Ishikawa (cell line): ENCODE measurements at regions not wholly inside any gene's neighbourhood (a gene's known extent, or its start where the extent isn't known, plus 50 kb on each side); places are given as distances from the start of the nearest gene placed in this dataset.

ENCODE experiments used
- FOXM1 ChIP-seq: IDR thresholded peaks from 2 replicates; pipeline ENCODE4 v1.6.1; 2012; ENCODE audit warnings: low read depth, borderline replicate concordance
- TF ChIP-seq, protein P1 (sequence below): IDR thresholded peaks from 2 replicates; pipeline ENCODE4 v1.6.1; 2012; ENCODE audit warnings: low read depth, mild to moderate bottlenecking

- TF ChIP-seq FOXM1 = no peak
- TF ChIP-seq, protein P1, sequence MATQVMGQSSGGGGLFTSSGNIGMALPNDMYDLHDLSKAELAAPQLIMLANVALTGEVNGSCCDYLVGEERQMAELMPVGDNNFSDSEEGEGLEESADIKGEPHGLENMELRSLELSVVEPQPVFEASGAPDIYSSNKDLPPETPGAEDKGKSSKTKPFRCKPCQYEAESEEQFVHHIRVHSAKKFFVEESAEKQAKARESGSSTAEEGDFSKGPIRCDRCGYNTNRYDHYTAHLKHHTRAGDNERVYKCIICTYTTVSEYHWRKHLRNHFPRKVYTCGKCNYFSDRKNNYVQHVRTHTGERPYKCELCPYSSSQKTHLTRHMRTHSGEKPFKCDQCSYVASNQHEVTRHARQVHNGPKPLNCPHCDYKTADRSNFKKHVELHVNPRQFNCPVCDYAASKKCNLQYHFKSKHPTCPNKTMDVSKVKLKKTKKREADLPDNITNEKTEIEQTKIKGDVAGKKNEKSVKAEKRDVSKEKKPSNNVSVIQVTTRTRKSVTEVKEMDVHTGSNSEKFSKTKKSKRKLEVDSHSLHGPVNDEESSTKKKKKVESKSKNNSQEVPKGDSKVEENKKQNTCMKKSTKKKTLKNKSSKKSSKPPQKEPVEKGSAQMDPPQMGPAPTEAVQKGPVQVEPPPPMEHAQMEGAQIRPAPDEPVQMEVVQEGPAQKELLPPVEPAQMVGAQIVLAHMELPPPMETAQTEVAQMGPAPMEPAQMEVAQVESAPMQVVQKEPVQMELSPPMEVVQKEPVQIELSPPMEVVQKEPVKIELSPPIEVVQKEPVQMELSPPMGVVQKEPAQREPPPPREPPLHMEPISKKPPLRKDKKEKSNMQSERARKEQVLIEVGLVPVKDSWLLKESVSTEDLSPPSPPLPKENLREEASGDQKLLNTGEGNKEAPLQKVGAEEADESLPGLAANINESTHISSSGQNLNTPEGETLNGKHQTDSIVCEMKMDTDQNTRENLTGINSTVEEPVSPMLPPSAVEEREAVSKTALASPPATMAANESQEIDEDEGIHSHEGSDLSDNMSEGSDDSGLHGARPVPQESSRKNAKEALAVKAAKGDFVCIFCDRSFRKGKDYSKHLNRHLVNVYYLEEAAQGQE = no peak
Measured at GRCh38 chr11:30712749-30713148, 126.6 kb upstream of the MPPED2 start.
